ENCODE measurements at regions not wholly inside any gene's neighbourhood (a gene's known extent, or its start where the extent isn't known, plus 50 kb on each side); places are given as distances from the start of the nearest gene placed in this dataset.

- H3K9me3 Mint-ChIP-seq, result peaks cover 5% of the 10 kb centered on the region
- H3K4me3 Mint-ChIP-seq, result no peak overlapping the region
- H3K27ac Mint-ChIP-seq, result no peak overlapping the region
- DNase-seq, result no peak
- no peaks in the 10 kb centered on the region for H3K27me3 Mint-ChIP-seq
- no peaks in the 10 kb centered on the region for H3K36me3 Mint-ChIP-seq (ENCODE audit: low read depth)
- CTCF ChIA-PET, result no interaction called here
- POLR2A ChIA-PET, result no interaction called here
- H3K4me1 Mint-ChIP-seq, result no peaks in the 10 kb centered on the region
Observed at GRCh38 chr7:46671108-46671769, 750.2 kb upstream of the IGFBP3 start.

GRCh38 chr7:46669028-46669427 is 748.0 kb upstream of the IGFBP3 start:
- DNase-seq, result no peak
- Mint-ChIP-seq H3K4me1 (no peaks in the 10 kb centered on the region), H3K9me3 (peaks cover 5% of the 10 kb centered on the region), H3K4me3 (no peak overlapping the region), H3K27me3 (no peaks in the 10 kb centered on the region), H3K27ac (no peak overlapping the region), H3K36me3 (ENCODE audit: low read depth) (no peaks in the 10 kb centered on the region)
- POLR2A ChIA-PET, result no interaction called here
- CTCF ChIA-PET, result no interaction called here

- no peak overlapping the region for H3K4me3 Mint-ChIP-seq
- POLR2A ChIA-PET, result no interaction called here
- H3K36me3 Mint-ChIP-seq (ENCODE audit: low read depth), result no peaks in the 10 kb centered on the region
- no peaks in the 10 kb centered on the region for H3K27me3 Mint-ChIP-seq
- no peak for DNase-seq
- CTCF ChIA-PET, result no interaction called here
- H3K9me3 Mint-ChIP-seq, result peaks cover 8% of the 10 kb centered on the region
- no peaks in the 10 kb centered on the region for H3K4me1 Mint-ChIP-seq
- peak overlapping the region; percentile 22 for H3K27ac Mint-ChIP-seq
Observed at GRCh38 chr7:46664453-46664852, 743.4 kb upstream of the IGFBP3 start.

- CTCF ChIA-PET, result no interaction called here
- no peaks in the 10 kb centered on the region for H3K36me3 Mint-ChIP-seq (ENCODE audit: low read depth)
- POLR2A ChIA-PET, result no interaction called here
- H3K4me1 Mint-ChIP-seq, result no peaks in the 10 kb centered on the region
- H3K27me3 Mint-ChIP-seq, result no peaks in the 10 kb centered on the region
- peaks cover 9% of the 10 kb centered on the region for H3K9me3 Mint-ChIP-seq
- H3K4me3 Mint-ChIP-seq, result no peak overlapping the region
- no peak for DNase-seq
- H3K27ac Mint-ChIP-seq, result no peak overlapping the region
Observed at GRCh38 chr7:46663025-46663424, 742.0 kb upstream of the IGFBP3 start.

GRCh38 chr7:46661431-46661830 is 740.4 kb upstream of the IGFBP3 start:
- Mint-ChIP-seq H3K27ac (no peak overlapping the region), H3K27me3 (no peaks in the 10 kb centered on the region), H3K36me3 (ENCODE audit: low read depth) (no peaks in the 10 kb centered on the region), H3K4me1 (no peaks in the 10 kb centered on the region), H3K4me3 (no peak overlapping the region), H3K9me3 (peaks cover 7% of the 10 kb centered on the region)
- DNase-seq, result no peak
- POLR2A ChIA-PET, result no interaction called here
- CTCF ChIA-PET, result no interaction called here

- POLR2A ChIA-PET, result no interaction called here
- Mint-ChIP-seq H3K36me3 (ENCODE audit: low read depth) (no peaks in the 10 kb centered on the region), H3K9me3 (peaks cover 7% of the 10 kb centered on the region), H3K4me1 (no peaks in the 10 kb centered on the region), H3K27me3 (no peaks in the 10 kb centered on the region), H3K4me3 (no peak overlapping the region), H3K27ac (no peak overlapping the region)
- CTCF ChIA-PET, result no interaction called here
- DNase-seq, result no peak
Observed at GRCh38 chr7:46660402-46660980, 739.4 kb upstream of the IGFBP3 start.

GRCh38 chr7:46658281-46658680 is 737.2 kb upstream of the IGFBP3 start:
- Mint-ChIP-seq H3K27me3 (no peaks in the 10 kb centered on the region), H3K9me3 (peaks cover 7% of the 10 kb centered on the region), H3K4me3 (no peak overlapping the region), H3K27ac (no peak overlapping the region), H3K36me3 (ENCODE audit: low read depth) (no peaks in the 10 kb centered on the region), H3K4me1 (no peaks in the 10 kb centered on the region)
- no peak for DNase-seq
- ChIA-PET POLR2A (no interaction called here), CTCF (no interaction called here)

- no peaks in the 10 kb centered on the region for H3K4me1 Mint-ChIP-seq
- H3K9me3 Mint-ChIP-seq, result peaks cover 8% of the 10 kb centered on the region
- no peak for DNase-seq
- ChIA-PET POLR2A (no interaction called here), CTCF (no interaction called here)
- no peak overlapping the region for H3K4me3 Mint-ChIP-seq
- no peaks in the 10 kb centered on the region for H3K36me3 Mint-ChIP-seq (ENCODE audit: low read depth)
- no peak overlapping the region for H3K27ac Mint-ChIP-seq
- no peaks in the 10 kb centered on the region for H3K27me3 Mint-ChIP-seq
Observed at GRCh38 chr7:46654546-46655443, 733.7 kb upstream of the IGFBP3 start.

- Mint-ChIP-seq H3K9me3 (peaks cover 7% of the 10 kb centered on the region), H3K27ac (no peak overlapping the region), H3K36me3 (ENCODE audit: low read depth) (no peaks in the 10 kb centered on the region), H3K27me3 (no peaks in the 10 kb centered on the region), H3K4me1 (no peaks in the 10 kb centered on the region), H3K4me3 (no peak overlapping the region)
- DNase-seq, result no peak
- ChIA-PET CTCF (no interaction called here), POLR2A (no interaction called here)
Observed at GRCh38 chr7:46653848-46654247, 732.8 kb upstream of the IGFBP3 start.

- DNase-seq, result no peak
- ChIA-PET CTCF (no interaction called here), POLR2A (no interaction called here)
- no peak overlapping the region for H3K27ac Mint-ChIP-seq
- no peaks in the 10 kb centered on the region for H3K4me1 Mint-ChIP-seq
- H3K9me3 Mint-ChIP-seq, result peaks cover 4% of the 10 kb centered on the region
- no peaks in the 10 kb centered on the region for H3K27me3 Mint-ChIP-seq
- H3K36me3 Mint-ChIP-seq (ENCODE audit: low read depth), result no peaks in the 10 kb centered on the region
- H3K4me3 Mint-ChIP-seq, result no peak overlapping the region
Observed at GRCh38 chr7:46652317-46652716, 731.2 kb upstream of the IGFBP3 start.

GRCh38 chr7:46651561-46652088 is 730.6 kb upstream of the IGFBP3 start:
- Mint-ChIP-seq H3K36me3 (ENCODE audit: low read depth) (no peaks in the 10 kb centered on the region), H3K4me1 (no peaks in the 10 kb centered on the region), H3K27me3 (no peaks in the 10 kb centered on the region), H3K27ac (no peak overlapping the region), H3K9me3 (peaks cover 4% of the 10 kb centered on the region), H3K4me3 (no peak overlapping the region)
- POLR2A ChIA-PET, result no interaction called here
- DNase-seq, result no peak
- CTCF ChIA-PET, result no interaction called here

- Mint-ChIP-seq H3K27me3 (no peaks in the 10 kb centered on the region), H3K27ac (no peak overlapping the region), H3K4me1 (no peaks in the 10 kb centered on the region), H3K36me3 (ENCODE audit: low read depth) (no peaks in the 10 kb centered on the region), H3K9me3 (peaks cover 4% of the 10 kb centered on the region), H3K4me3 (no peak overlapping the region)
- no peak for DNase-seq
- POLR2A ChIA-PET, result no interaction called here
- CTCF ChIA-PET, result no interaction called here
Observed at GRCh38 chr7:46651070-46651469, 730.0 kb upstream of the IGFBP3 start.

GRCh38 chr7:46649876-46650275 is 728.8 kb upstream of the IGFBP3 start:
- POLR2A ChIA-PET, result no interaction called here
- no peak for DNase-seq
- no peak overlapping the region for H3K4me3 Mint-ChIP-seq
- no peak overlapping the region for H3K27ac Mint-ChIP-seq
- H3K36me3 Mint-ChIP-seq (ENCODE audit: low read depth), result no peaks in the 10 kb centered on the region
- H3K27me3 Mint-ChIP-seq, result no peaks in the 10 kb centered on the region
- CTCF ChIA-PET, result no interaction called here
- no peaks in the 10 kb centered on the region for H3K4me1 Mint-ChIP-seq
- H3K9me3 Mint-ChIP-seq, result peaks cover 4% of the 10 kb centered on the region

Measured in activated CD4-positive, alpha-beta T cell treated with anti-CD3 and anti-CD28 coated beads, Interleukin-2, amount 10 ng/mL, durations not matched to agents 7 days and 5 days (primary cell).